ENCODE measurements at regions not wholly inside any gene's neighbourhood (a gene's known extent, or its start where the extent isn't known, plus 50 kb on each side); places are given as distances from the start of the nearest gene placed in this dataset.
"Not testable (repeated sequence)": the region's sequence is repeated elsewhere in the genome, so short reads cannot be mapped to it uniquely, and the experiment has no call there.

- no peaks in the 10 kb centered on the region for H3K9me3 ChIP-seq (ENCODE audit: control insufficient read depth, insufficient read depth, low read length)
- H3K9ac ChIP-seq (ENCODE audit: low read depth, low read length) = no peak overlapping the region
- H3K4me1 ChIP-seq (ENCODE audit: control insufficient read depth, insufficient read depth, low read length) = no peaks in the 10 kb centered on the region
- H3K4me3 ChIP-seq (ENCODE audit: low read depth, low read length) = no peak overlapping the region
- H3K27me3 ChIP-seq (ENCODE audit: control insufficient read depth, insufficient read depth, low read length) = no peaks in the 10 kb centered on the region
- H3K36me3 ChIP-seq (ENCODE audit: control insufficient read depth, insufficient read depth, low read length) = no peaks in the 10 kb centered on the region
Measured at GRCh38 chr12:34212651-34213050, 190.4 kb downstream of the ALG10 start.

GRCh38 chr12:34214011-34214410 lies 191.7 kb downstream of the ALG10 start:
- H3K9ac ChIP-seq (ENCODE audit: low read depth, low read length) = no peak overlapping the region
- no peaks in the 10 kb centered on the region for H3K4me1 ChIP-seq (ENCODE audit: control insufficient read depth, insufficient read depth, low read length)
- no peak overlapping the region for H3K4me3 ChIP-seq (ENCODE audit: low read depth, low read length)
- no peaks in the 10 kb centered on the region for H3K9me3 ChIP-seq (ENCODE audit: control insufficient read depth, insufficient read depth, low read length)
- no peaks in the 10 kb centered on the region for H3K27me3 ChIP-seq (ENCODE audit: control insufficient read depth, insufficient read depth, low read length)
- H3K36me3 ChIP-seq (ENCODE audit: control insufficient read depth, insufficient read depth, low read length) = no peaks in the 10 kb centered on the region

- H3K4me1 ChIP-seq (ENCODE audit: control insufficient read depth, insufficient read depth, low read length) = no peaks in the 10 kb centered on the region
- no peaks in the 10 kb centered on the region for H3K36me3 ChIP-seq (ENCODE audit: control insufficient read depth, insufficient read depth, low read length)
- H3K27me3 ChIP-seq (ENCODE audit: control insufficient read depth, insufficient read depth, low read length) = no peaks in the 10 kb centered on the region
- H3K9ac ChIP-seq (ENCODE audit: low read depth, low read length) = no peak overlapping the region
- H3K4me3 ChIP-seq (ENCODE audit: low read depth, low read length) = no peak overlapping the region
- no peaks in the 10 kb centered on the region for H3K9me3 ChIP-seq (ENCODE audit: control insufficient read depth, insufficient read depth, low read length)
Measured at GRCh38 chr12:34215213-34215892, 193.1 kb downstream of the ALG10 start.

GRCh38 chr12:34215893-34216285 lies 193.6 kb downstream of the ALG10 start:
- no peak overlapping the region for H3K9ac ChIP-seq (ENCODE audit: low read depth, low read length)
- H3K36me3 ChIP-seq (ENCODE audit: control insufficient read depth, insufficient read depth, low read length) = no peaks in the 10 kb centered on the region
- H3K4me3 ChIP-seq (ENCODE audit: low read depth, low read length) = no peak overlapping the region
- H3K27me3 ChIP-seq (ENCODE audit: control insufficient read depth, insufficient read depth, low read length) = no peaks in the 10 kb centered on the region
- H3K4me1 ChIP-seq (ENCODE audit: control insufficient read depth, insufficient read depth, low read length) = no peaks in the 10 kb centered on the region
- no peaks in the 10 kb centered on the region for H3K9me3 ChIP-seq (ENCODE audit: control insufficient read depth, insufficient read depth, low read length)

- Histone ChIP-seq H3K36me3 (ENCODE audit: control insufficient read depth, insufficient read depth, low read length) (no peaks in the 10 kb centered on the region), H3K27me3 (ENCODE audit: control insufficient read depth, insufficient read depth, low read length) (no peaks in the 10 kb centered on the region), H3K4me3 (ENCODE audit: low read depth, low read length) (no peak overlapping the region), H3K9ac (ENCODE audit: low read depth, low read length) (no peak overlapping the region), H3K4me1 (ENCODE audit: control insufficient read depth, insufficient read depth, low read length) (no peaks in the 10 kb centered on the region), H3K9me3 (ENCODE audit: control insufficient read depth, insufficient read depth, low read length) (no peaks in the 10 kb centered on the region)
Measured at GRCh38 chr12:34217660-34218059, 195.4 kb downstream of the ALG10 start.

- no peaks in the 10 kb centered on the region for H3K4me1 ChIP-seq (ENCODE audit: control insufficient read depth, insufficient read depth, low read length)
- H3K27me3 ChIP-seq (ENCODE audit: control insufficient read depth, insufficient read depth, low read length) = no peaks in the 10 kb centered on the region
- no peaks in the 10 kb centered on the region for H3K9me3 ChIP-seq (ENCODE audit: control insufficient read depth, insufficient read depth, low read length)
- H3K4me3 ChIP-seq (ENCODE audit: low read depth, low read length) = peak overlapping the region; percentile 48
- no peak overlapping the region for H3K9ac ChIP-seq (ENCODE audit: low read depth, low read length)
- H3K36me3 ChIP-seq (ENCODE audit: control insufficient read depth, insufficient read depth, low read length) = no peaks in the 10 kb centered on the region
Measured at GRCh38 chr12:34218193-34219045, 196.1 kb downstream of the ALG10 start.

GRCh38 chr12:34219046-34219770 lies 196.9 kb downstream of the ALG10 start:
- Histone ChIP-seq H3K9ac (ENCODE audit: low read depth, low read length) (no peak overlapping the region), H3K27me3 (ENCODE audit: control insufficient read depth, insufficient read depth, low read length) (no peaks in the 10 kb centered on the region), H3K4me1 (ENCODE audit: control insufficient read depth, insufficient read depth, low read length) (no peaks in the 10 kb centered on the region), H3K36me3 (ENCODE audit: control insufficient read depth, insufficient read depth, low read length) (no peaks in the 10 kb centered on the region), H3K4me3 (ENCODE audit: low read depth, low read length) (peak overlapping the region; percentile 48), H3K9me3 (ENCODE audit: control insufficient read depth, insufficient read depth, low read length) (no peaks in the 10 kb centered on the region)

GRCh38 chr12:34220079-34220478 lies 197.8 kb downstream of the ALG10 start:
- H3K9ac ChIP-seq (ENCODE audit: low read depth, low read length); H3K36me3 ChIP-seq (ENCODE audit: control insufficient read depth, insufficient read depth, low read length); H3K27me3 ChIP-seq (ENCODE audit: control insufficient read depth, insufficient read depth, low read length); H3K4me3 ChIP-seq (ENCODE audit: low read depth, low read length); H3K4me1 ChIP-seq (ENCODE audit: control insufficient read depth, insufficient read depth, low read length); H3K9me3 ChIP-seq (ENCODE audit: control insufficient read depth, insufficient read depth, low read length): not testable (repeated sequence)

GRCh38 chr12:34223640-34224039 lies 201.3 kb downstream of the ALG10 start:
- Histone ChIP-seq H3K9ac (ENCODE audit: low read depth, low read length) (no peak overlapping the region), H3K4me1 (ENCODE audit: control insufficient read depth, insufficient read depth, low read length) (no peaks in the 10 kb centered on the region), H3K9me3 (ENCODE audit: control insufficient read depth, insufficient read depth, low read length) (no peaks in the 10 kb centered on the region), H3K27me3 (ENCODE audit: control insufficient read depth, insufficient read depth, low read length) (no peaks in the 10 kb centered on the region), H3K4me3 (ENCODE audit: low read depth, low read length) (no peak overlapping the region), H3K36me3 (ENCODE audit: control insufficient read depth, insufficient read depth, low read length) (no peaks in the 10 kb centered on the region)

- H3K9me3 ChIP-seq (ENCODE audit: control insufficient read depth, insufficient read depth, low read length); H3K36me3 ChIP-seq (ENCODE audit: control insufficient read depth, insufficient read depth, low read length); H3K9ac ChIP-seq (ENCODE audit: low read depth, low read length); H3K27me3 ChIP-seq (ENCODE audit: control insufficient read depth, insufficient read depth, low read length); H3K4me3 ChIP-seq (ENCODE audit: low read depth, low read length); H3K4me1 ChIP-seq (ENCODE audit: control insufficient read depth, insufficient read depth, low read length): not testable (repeated sequence)
Measured at GRCh38 chr12:34226044-34226443, 203.7 kb downstream of the ALG10 start.

- not testable (repeated sequence) for H3K9me3 ChIP-seq (ENCODE audit: control insufficient read depth, insufficient read depth, low read length); H3K9ac ChIP-seq (ENCODE audit: low read depth, low read length); H3K4me3 ChIP-seq (ENCODE audit: low read depth, low read length); H3K36me3 ChIP-seq (ENCODE audit: control insufficient read depth, insufficient read depth, low read length); H3K4me1 ChIP-seq (ENCODE audit: control insufficient read depth, insufficient read depth, low read length); H3K27me3 ChIP-seq (ENCODE audit: control insufficient read depth, insufficient read depth, low read length)
Measured at GRCh38 chr12:34228046-34228445, 205.8 kb downstream of the ALG10 start.

GRCh38 chr12:34229033-34229432 lies 206.7 kb downstream of the ALG10 start:
- H3K27me3 ChIP-seq (ENCODE audit: control insufficient read depth, insufficient read depth, low read length); H3K4me1 ChIP-seq (ENCODE audit: control insufficient read depth, insufficient read depth, low read length); H3K36me3 ChIP-seq (ENCODE audit: control insufficient read depth, insufficient read depth, low read length); H3K4me3 ChIP-seq (ENCODE audit: low read depth, low read length); H3K9ac ChIP-seq (ENCODE audit: low read depth, low read length); H3K9me3 ChIP-seq (ENCODE audit: control insufficient read depth, insufficient read depth, low read length): not testable (repeated sequence)

Measured in iPS-15b (cell line).